ENCODE measurements at regions not wholly inside any gene's neighbourhood (a gene's known extent, or its start where the extent isn't known, plus 50 kb on each side); places are given as distances from the start of the nearest gene placed in this dataset.

GRCh38 chr5:93884254-93884653, 142.9 kb upstream of the POU5F2 start:
- no peak for DNase-seq (ENCODE audit: low spot score)

GRCh38 chr5:93883459-93883858, 142.1 kb upstream of the POU5F2 start:
- no peak for DNase-seq (ENCODE audit: low spot score)

- DNase-seq (ENCODE audit: low spot score), result no peak
Measured at GRCh38 chr5:93875693-93876092, 134.3 kb upstream of the POU5F2 start.

- DNase-seq (ENCODE audit: low spot score), result no peak
Measured at GRCh38 chr5:93874491-93874890, 133.1 kb upstream of the POU5F2 start.

GRCh38 chr5:93874080-93874479, 132.7 kb upstream of the POU5F2 start:
- DNase-seq (ENCODE audit: low spot score), result peak; percentile 29

GRCh38 chr5:93873211-93873736, 131.9 kb upstream of the POU5F2 start:
- no peak for DNase-seq (ENCODE audit: low spot score)

- DNase-seq (ENCODE audit: low spot score), result no peak
Measured at GRCh38 chr5:93870649-93871048, 129.2 kb upstream of the POU5F2 start.

- DNase-seq (ENCODE audit: low spot score), result no peak
Measured at GRCh38 chr5:93868851-93869250, 127.5 kb upstream of the POU5F2 start.

- no peak for DNase-seq (ENCODE audit: low spot score)
Measured at GRCh38 chr5:93850311-93850710, 108.9 kb upstream of the POU5F2 start.

- DNase-seq (ENCODE audit: low spot score), result peak; percentile 55
Measured at GRCh38 chr5:93845376-93845775, 104.0 kb upstream of the POU5F2 start.

- peak; percentile 65 for DNase-seq (ENCODE audit: low spot score)
Measured at GRCh38 chr5:93831449-93831848, 90.0 kb upstream of the POU5F2 start.

GRCh38 chr5:93830893-93831292, 89.5 kb upstream of the POU5F2 start:
- no peak for DNase-seq (ENCODE audit: low spot score)

- DNase-seq (ENCODE audit: low spot score), result peak; percentile 18
Measured at GRCh38 chr5:93829346-93829745, 87.9 kb upstream of the POU5F2 start.

- DNase-seq (ENCODE audit: low spot score), result no peak
Measured at GRCh38 chr5:93821891-93822415, 80.6 kb upstream of the POU5F2 start.

GRCh38 chr5:93819668-93820067, 78.3 kb upstream of the POU5F2 start:
- no peak for DNase-seq (ENCODE audit: low spot score)

- no peak for DNase-seq (ENCODE audit: low spot score)
Measured at GRCh38 chr5:93810780-93811179, 69.4 kb upstream of the POU5F2 start.

- DNase-seq (ENCODE audit: low spot score), result no peak
Measured at GRCh38 chr5:93809430-93809829, 68.0 kb upstream of the POU5F2 start.

- no peak for DNase-seq (ENCODE audit: low spot score)
Measured at GRCh38 chr5:93807846-93808245, 66.4 kb upstream of the POU5F2 start.

- no peak for DNase-seq (ENCODE audit: low spot score)
Measured at GRCh38 chr5:93805616-93806379, 64.4 kb upstream of the POU5F2 start.

- DNase-seq (ENCODE audit: low spot score), result peak; percentile 56
Measured at GRCh38 chr5:93800988-93801811, 59.8 kb upstream of the POU5F2 start.

GRCh38 chr5:93794954-93795353, 53.6 kb upstream of the POU5F2 start:
- DNase-seq (ENCODE audit: low spot score), result no peak

GRCh38 chr5:93793159-93793781, 51.9 kb upstream of the POU5F2 start:
- DNase-seq (ENCODE audit: low spot score), result no peak

Data from kidney tubule cell (primary cell).